Left kidney (tissue), 1 donor: ENCODE measurements at regions not wholly inside any gene's neighbourhood (a gene's known extent, or its start where the extent isn't known, plus 50 kb on each side); places are given as distances from the start of the nearest gene placed in this dataset.

Experiments
- DNase-seq: peaks from one replicate; pipeline ENCODE4 v3.0.0-alpha.2; 2013

- no peak for DNase-seq
Measured at GRCh38 chr5:27594141-27594540, 555.8 kb upstream of the CDH9 start.

DNA sequence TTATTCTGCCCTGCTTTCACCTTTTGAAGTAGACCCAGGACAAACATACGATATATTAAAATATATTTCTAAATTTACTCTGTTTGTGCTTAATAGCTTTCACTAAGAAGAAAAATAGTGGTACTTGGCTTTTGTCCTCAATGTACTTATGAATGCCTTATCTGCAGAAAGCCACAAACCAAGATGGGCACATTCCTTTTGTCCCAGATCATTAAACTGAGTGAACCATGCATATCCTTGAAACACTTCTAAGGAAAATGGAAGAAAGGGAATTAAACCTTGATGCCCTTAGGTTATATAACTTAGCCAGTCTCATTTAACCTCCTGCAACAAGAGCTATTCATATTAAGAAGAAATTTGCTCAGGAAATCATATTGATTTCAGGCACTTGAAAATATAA is 553.8 kb upstream of the CDH9 start:
- peak; percentile 4 for DNase-seq

GRCh38 chr5:27590503-27590902 is 552.1 kb upstream of the CDH9 start:
- no peak for DNase-seq

DNA sequence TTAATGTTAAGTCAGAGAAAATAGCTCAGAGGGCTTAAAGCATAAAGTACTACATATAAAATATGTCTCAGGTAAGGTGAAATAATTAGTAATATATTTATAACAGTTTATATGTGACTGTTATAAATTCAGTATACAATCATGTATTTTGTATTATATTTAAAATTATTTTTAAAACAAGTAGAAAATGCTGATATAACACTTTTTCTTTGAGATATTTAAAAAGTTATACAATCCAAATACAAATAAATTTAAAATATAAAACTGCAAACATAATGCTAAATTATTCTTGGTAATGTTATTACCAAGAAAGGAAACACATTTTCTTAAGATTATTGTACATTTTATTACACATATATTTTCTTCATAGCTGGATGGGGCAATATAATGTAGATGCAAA is 539.9 kb upstream of the CDH9 start:
- no peak for DNase-seq

DNA sequence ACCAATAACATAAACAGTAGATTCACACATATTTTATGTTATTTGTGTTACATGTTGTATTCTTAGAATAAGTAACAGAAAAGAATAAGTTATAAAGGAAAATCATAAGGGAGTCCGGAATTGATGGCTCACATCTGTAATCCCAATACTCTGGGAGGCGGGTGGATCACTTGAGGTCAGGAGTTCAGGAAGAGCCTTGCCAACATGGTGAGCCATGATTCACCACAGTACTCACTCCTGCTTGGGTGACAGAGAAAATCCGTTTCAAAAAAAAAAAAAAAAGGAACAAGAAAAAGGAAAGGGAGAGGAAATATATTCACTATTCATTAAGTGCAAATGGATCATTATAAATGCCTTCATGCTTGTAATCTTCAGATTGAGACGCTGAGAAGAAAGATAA is 533.3 kb upstream of the CDH9 start:
- no peak for DNase-seq

DNA sequence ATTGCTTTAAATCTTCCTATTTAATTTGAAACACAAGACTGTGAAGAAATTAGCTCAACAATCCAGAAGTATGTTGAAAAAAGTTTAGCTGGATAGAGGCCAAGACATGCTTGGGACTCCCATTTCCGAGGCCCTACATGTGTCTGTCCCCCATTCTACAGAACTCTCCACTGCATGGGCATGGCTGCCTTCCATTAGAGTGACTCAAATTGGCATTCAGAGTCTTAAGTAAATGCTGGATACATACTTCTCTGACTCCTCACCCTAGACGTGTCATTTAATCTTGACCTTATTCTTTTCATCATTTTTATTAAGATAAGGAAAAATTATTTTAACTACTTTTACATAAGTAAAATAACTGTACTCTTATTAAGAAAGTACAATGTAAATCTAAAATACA is 530.4 kb upstream of the CDH9 start:
- no peak for DNase-seq

- DNase-seq, result no peak
Measured at GRCh38 chr5:27561408-27561807, 523.0 kb upstream of the CDH9 start.

DNA sequence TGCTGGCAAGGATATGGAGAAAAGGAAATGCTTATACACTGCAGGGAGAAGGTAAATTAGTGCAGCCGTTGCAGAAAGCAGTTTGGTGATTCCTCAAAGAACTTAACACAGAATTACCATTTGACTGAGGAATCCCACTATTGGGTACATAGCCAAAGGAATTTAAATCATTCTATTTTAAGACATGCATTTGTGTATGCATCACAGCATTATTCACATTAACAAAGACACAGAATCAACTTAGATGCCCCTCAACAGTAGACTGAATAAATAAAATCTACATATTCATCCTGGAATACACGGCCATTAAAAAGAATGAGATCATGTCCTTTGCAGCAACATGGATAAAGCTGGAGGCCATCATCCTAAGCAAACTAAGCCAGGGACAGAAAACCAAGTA is 510.1 kb upstream of the CDH9 start:
- no peak for DNase-seq

GRCh38 chr5:27535031-27535557 is 496.7 kb upstream of the CDH9 start:
- DNase-seq, result no peak

- no peak for DNase-seq
Measured at GRCh38 chr5:27532305-27532704, 493.9 kb upstream of the CDH9 start.

- DNase-seq, result no peak
Measured at GRCh38 chr5:27524515-27524914, 486.1 kb upstream of the CDH9 start.

DNA sequence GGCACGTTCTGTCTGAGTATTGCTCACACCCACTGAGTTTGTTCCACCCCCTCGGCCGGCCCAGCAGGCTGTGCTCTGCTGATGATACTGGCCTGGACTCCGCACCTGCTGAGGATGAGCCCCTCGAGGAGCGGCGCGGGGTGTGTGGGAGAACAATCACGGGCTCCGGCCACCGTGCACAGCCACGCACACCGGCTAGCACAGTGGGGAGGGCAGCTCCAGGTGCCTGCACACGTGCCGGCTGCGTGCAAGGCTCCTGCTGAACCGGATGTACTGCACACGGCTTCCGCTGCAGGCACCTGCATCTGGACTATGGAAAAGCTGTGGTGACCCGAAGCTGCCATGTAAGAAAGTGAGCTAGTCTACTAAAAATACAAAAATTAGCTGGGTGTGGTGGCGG is 485.2 kb upstream of the CDH9 start:
- DNase-seq, result no peak

- no peak for DNase-seq
Measured at GRCh38 chr5:27516437-27516836, 478.1 kb upstream of the CDH9 start.

GRCh38 chr5:27511061-27511460 is 472.7 kb upstream of the CDH9 start:
- no peak for DNase-seq

DNA sequence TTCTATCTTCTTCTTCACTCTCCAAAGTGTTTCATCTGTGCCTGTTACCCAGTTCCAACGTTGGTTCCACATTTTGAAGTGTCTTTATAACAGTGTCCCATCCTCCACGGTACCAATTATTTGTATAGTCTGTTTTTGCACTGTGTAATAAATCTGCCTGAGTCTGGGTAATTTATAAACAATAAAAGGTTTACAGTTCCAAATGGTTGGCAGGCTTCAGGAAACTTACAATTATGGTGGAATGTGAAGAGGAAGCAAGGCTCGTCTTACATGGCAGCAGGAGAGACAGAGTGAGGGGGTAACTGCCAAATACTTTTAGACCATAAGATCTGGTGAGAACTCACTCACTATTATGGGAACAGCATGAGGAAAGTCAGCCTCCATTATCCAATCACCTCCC is 465.4 kb upstream of the CDH9 start:
- no peak for DNase-seq

DNA sequence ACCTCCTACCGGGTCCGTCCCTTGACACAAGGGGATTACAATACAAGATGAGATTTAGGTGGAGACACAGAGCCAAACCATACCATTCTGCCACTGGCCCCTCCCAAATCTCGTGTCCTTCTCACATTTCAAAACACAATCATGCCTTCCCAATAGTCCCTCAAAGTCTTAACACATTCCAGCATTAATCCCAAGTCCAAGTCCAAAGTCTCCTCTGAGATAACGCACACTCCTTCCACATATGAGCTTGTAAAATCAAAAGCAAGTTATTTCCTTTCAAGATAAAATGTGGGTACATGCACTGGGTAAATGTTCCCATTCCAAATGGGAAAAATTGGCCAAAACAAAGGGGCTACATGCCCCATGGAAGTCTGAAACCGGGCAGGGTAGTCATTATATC is 463.9 kb upstream of the CDH9 start:
- DNase-seq, result no peak

GRCh38 chr5:27497491-27497890 is 459.1 kb upstream of the CDH9 start:
- DNase-seq, result no peak

DNA sequence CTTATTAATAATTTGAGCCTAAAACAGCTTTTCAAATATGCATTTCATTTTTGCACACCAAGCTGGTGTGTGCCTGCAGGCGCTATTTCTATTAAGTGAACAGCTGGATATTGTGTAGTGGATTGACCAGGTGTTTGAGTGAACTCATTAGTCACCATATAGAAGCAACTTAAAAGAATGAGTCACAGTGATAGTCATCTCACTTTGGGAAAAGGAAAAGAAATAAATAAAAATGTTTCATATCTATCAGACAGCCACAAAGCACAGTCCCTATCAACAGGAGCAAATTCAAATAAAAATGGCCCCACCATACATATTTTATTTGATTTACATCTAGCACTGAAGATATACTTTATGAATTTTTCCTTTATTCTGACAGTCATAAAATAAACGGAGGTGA is 456.5 kb upstream of the CDH9 start:
- DNase-seq, result no peak

DNA sequence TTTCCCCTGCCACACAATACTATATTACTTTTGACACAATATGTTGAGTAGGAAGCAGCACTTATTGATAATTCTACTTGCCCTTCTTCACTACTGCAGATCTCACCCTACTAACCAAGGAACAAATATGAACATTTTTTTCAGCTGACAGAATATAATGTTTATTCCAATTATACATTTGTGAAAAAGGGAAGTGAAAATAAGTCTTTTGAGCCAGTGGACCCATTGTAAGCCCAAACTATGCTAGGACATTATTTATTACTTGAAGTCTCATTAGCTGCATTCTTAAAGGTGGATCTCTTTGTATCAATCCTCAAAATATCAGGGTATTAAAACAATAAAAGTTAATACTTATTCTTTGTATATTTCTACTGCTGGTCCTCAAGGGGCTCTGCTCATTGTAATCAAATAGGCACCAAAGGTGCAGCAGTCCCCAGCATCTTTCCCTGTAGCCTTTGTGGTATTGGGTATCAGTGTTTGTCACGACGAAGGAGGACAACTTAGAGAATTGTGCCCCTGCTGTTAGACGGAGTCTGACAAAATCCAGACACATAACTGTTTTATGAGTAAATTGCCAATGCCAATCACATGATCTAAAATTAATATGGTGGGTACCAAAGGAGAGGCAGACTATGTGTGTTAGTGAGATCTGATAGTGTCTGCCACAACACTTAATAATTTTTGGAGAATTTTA is 453.5 kb upstream of the CDH9 start:
- DNase-seq, result no peak

DNA sequence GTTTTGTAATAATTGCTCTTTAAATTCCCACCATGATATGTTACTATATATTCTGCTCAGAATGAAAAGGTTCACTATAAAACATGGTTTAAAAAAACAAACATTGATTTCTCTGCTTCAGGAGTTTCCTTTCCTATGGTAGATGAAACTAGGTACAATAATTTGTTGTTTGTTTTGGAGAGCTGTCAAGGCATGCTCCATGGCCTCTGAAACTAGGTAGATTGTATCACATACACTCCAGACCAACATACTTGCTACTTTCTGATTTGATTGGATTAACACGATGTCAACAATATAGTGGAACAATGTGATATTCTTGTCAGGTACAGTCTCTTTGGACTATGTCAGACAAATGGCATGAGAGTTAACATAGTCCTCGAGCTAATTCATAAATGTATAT is 452.7 kb upstream of the CDH9 start:
- DNase-seq, result no peak

DNA sequence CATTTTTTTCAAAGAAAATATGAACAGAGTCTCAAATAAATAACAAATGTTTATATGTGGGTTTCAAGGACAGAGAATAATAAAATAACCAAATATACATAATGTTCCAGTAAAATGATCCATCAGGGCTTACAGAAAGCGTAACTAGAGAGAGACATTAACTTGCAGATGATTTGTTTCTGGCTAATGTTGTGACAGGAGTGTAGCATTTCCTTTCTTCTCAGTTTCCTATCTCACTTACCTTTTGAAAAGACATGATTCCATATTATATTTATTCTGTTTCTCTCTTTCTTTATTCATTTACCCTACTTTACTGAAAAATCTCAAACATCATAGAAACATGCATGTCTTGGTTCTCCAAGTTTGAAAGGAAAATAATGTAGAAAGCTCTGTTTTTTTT is 451.3 kb upstream of the CDH9 start:
- no peak for DNase-seq

DNA sequence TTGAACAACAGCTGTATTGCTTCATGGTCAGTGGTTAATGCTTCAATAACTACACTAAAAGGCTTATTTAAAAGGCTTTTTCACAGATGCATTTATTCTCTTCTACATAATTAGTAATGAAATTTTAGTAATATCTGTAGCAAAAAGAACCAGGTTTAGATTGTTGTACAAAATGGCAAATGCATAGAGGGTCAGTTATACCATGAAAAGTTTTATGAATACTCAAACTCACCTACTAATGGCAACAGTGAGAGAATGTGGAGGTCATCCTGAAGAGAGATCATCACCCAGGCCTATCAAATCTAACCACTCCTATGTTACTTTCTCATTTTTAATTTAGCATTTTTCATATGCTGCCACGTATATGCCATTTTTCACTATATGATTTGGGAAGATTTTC is 444.3 kb upstream of the CDH9 start:
- no peak for DNase-seq

DNA sequence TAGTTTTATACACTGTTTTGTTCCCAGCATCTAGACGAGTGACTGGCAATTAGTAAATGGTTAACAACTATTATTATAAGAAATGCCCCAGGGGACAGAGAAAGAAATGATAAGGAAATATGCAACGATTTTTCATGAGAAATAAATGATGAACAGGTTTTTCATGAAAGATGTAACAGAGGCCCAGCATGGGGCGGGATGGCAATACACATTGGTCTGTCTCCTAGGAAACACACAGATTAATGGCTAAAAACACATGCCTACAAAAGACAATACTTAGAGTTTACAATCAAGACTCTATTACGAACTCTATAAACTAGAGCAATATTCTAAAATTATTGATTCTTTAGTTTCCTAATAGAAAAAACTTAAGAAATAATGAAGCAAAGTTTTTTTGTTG is 441.5 kb upstream of the CDH9 start:
- DNase-seq, result no peak

- DNase-seq, result no peak
Measured at GRCh38 chr5:27477550-27477949, 439.2 kb upstream of the CDH9 start.
